ENCODE measurements at regions not wholly inside any gene's neighbourhood (a gene's known extent, or its start where the extent isn't known, plus 50 kb on each side); places are given as distances from the start of the nearest gene placed in this dataset.

- no peak for TF ChIP-seq CTCF (IDR thresholded peaks at IDR 0.05; ENCODE audit: low read depth, low read length)
- no peak for TF ChIP-seq POLR2A (IDR thresholded peaks at IDR 0.05; ENCODE audit: extremely low read depth, insufficient read length)
These were observed 304.1 kb upstream of the TNP1 start for GRCh38 chr2:217163987-217164386.

All from NB4 (cell line).